Transverse colon (tissue), 4 donors: ENCODE measurements at regions not wholly inside any gene's neighbourhood (a gene's known extent, or its start where the extent isn't known, plus 50 kb on each side); places are given as distances from the start of the nearest gene placed in this dataset.

Experiments used
- DNase-seq: peaks from one replicate; pipeline ENCODE4 v3.0.0-alpha.2; 2019
- H3K27ac ChIP-seq, 4 donors: fragments of 200-600 bp; sonication (generic); 2 replicates each; pipeline ENCODE4 v1.5.1; 2016 to 2018; ENCODE audit warnings: inconsistent platforms in 4 of 4
- H3K27me3 ChIP-seq: fragments of 200-600 bp; sonication (generic); 2 replicates; pipeline ENCODE4 v1.5.1; 2017; ENCODE audit warnings: inconsistent platforms
- H3K36me3 ChIP-seq, 4 donors: fragments of 200-600 bp; sonication (generic); 2 replicates each; pipeline ENCODE4 v1.5.1; 2017 to 2019; ENCODE audit warnings: inconsistent platforms in 4 of 4
- H3K4me1 ChIP-seq, 4 donors: fragments of 200-600 bp; sonication (generic); 2 replicates each; pipeline ENCODE4 v1.5.1; 2017 to 2020; ENCODE audit warnings: inconsistent platforms in 4 of 4
- H3K4me3 ChIP-seq, 4 donors: fragments of 200-600 bp; sonication (generic); 1 replicate in 1 of 4; 2 replicates in 3 of 4; pipeline versions ENCODE4 v1.5.1 to v1.6.1; 2017 to 2019; ENCODE audit warnings: inconsistent platforms in 4 of 4
- H3K9me3 ChIP-seq, 2 donors: fragments of 200-600 bp; sonication (generic); 2 replicates each; pipeline ENCODE4 v1.5.1; 2017 to 2019; ENCODE audit warnings: inconsistent platforms in 2 of 2
- CTCF ChIP-seq, 5 experiments: fragments of 200-600 bp in 3 of 5; fragments of 450-650 bp in 2 of 5; sonication (generic) in 3 of 5; IDR thresholded peaks; 1 replicate in 2 of 5; 2 replicates in 3 of 5; pipeline ENCODE4 v1.5.1; 2016 to 2017; ENCODE audit warnings: antibody characterized with exemption in 5 of 5, inconsistent platforms in 3 of 5, mild to moderate bottlenecking in 2 of 5, moderate library complexity in 1 of 5
- EP300 ChIP-seq: sonication (generic); formaldehyde crosslinking; IDR thresholded peaks from one replicate; pipeline ENCODE4 v1.6.1; 2017; ENCODE audit warnings: antibody characterized with exemption, low read depth
- POLR2A ChIP-seq: fragments of 450-650 bp; IDR thresholded peaks from one replicate; pipeline ENCODE4 v1.6.1; 2016; ENCODE audit warnings: antibody characterized with exemption, mild to moderate bottlenecking, moderate library complexity
- POLR2AphosphoS5 ChIP-seq, 3 donors: sonication (generic); formaldehyde crosslinking; IDR thresholded peaks; one replicate each; pipeline ENCODE4 v1.6.1; 2016; ENCODE audit warnings: antibody characterized with exemption in 3 of 3
- WGBS, 2 donors: methylation state at CpG; one replicate each; pipeline ENCODE4 v1.1.5; 2018; ENCODE audit warnings: low coverage in 1 of 2; 5-methylcytosine and 5-hydroxymethylcytosine counted together
- in situ Hi-C, 4 donors: fragments of 200-750 bp; cut with MboI; loops; one replicate each; pipeline versions ENCODE4 v1.15.0 to v1.15.1; 2017; ENCODE audit warnings: low sequenced_read_pairs in 3 of 4, low pct_ligation_motif_present in 1 of 4, low pct_unique_long_range_greater_than_20kb in 1 of 4
- intact Hi-C: fragments of 100-400 bp; cut with DNase I; formaldehyde crosslinking; loops from one replicate; pipeline ENCODE4 v1.15.1; 2023; ENCODE audit warnings: low total_unique reads

DNA sequence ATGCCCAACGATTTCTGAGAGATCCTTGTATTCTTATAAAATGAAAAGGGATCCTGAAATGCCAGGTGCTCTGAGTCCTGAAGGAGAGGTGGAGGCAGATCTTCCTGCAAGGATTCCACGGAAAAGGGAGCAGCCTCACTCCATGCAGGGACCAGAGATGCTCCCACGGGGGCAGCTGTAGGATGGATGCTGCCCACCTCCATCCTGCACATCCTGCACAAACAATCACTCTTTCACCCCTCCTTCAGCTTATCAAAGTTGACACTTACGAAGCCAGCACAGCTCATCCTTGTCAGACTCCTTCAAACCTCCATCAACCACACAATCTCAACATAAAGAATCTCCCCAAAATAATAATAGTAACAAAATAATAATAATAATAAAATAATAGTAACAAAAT, 119.1 kb downstream of the GGTLC2 start:
- no peak for DNase-seq
- intact Hi-C loops (no loop called here), in situ Hi-C loops (loop anchor here in 1 of 4 donors (25.0 kb wide), 1 partner anchor 124 kb away; the partner anchor contains the start of gene IGLL5)
- Histone ChIP-seq H3K27me3 (no peaks in the 10 kb centered on the region), H3K36me3 (no peaks in the 10 kb centered on the region), H3K4me1 (no peaks in the 10 kb centered on the region), H3K9me3 (no peaks in the 10 kb centered on the region), H3K4me3 (no peak overlapping the region), H3K27ac (no peak overlapping the region)
- 75% methylated on average over 4 of the region's 4 CpGs; no CpG with 5 or more reads in 1 of the 2 donors for WGBS, 2 donors
- no peak for TF ChIP-seq POLR2A
- TF ChIP-seq EP300: no peak
- TF ChIP-seq POLR2AphosphoS5 (IDR thresholded peaks at IDR 0.05): no peak
- no peak for TF ChIP-seq CTCF (IDR thresholded peaks at IDR 0.05)

- H3K4me1 ChIP-seq: no peaks in the 10 kb centered on the region
- no peak for TF ChIP-seq POLR2AphosphoS5 (IDR thresholded peaks at IDR 0.05)
- TF ChIP-seq POLR2A: no peak
- no peak for TF ChIP-seq CTCF (IDR thresholded peaks at IDR 0.05)
- TF ChIP-seq EP300: no peak
- no peaks in the 10 kb centered on the region for H3K27me3 ChIP-seq
- intact Hi-C loops (no loop called here), in situ Hi-C loops (loop anchor here in 1 of 4 donors (25.0 kb wide), 1 partner anchor 123 kb away; the partner anchor contains the start of gene IGLL5)
- no peaks in the 10 kb centered on the region for H3K36me3 ChIP-seq
- H3K4me3 ChIP-seq: no peak overlapping the region
- DNase-seq: no peak
- H3K9me3 ChIP-seq: no peaks in the 10 kb centered on the region
- no peak overlapping the region for H3K27ac ChIP-seq
- WGBS, 2 donors: 58% methylated on average over 2 of the region's 2 CpGs; no CpG with 5 or more reads in 1 of the 2 donors
Measured at GRCh38 chr22:22764085-22764484, 119.7 kb downstream of the GGTLC2 start.

DNA sequence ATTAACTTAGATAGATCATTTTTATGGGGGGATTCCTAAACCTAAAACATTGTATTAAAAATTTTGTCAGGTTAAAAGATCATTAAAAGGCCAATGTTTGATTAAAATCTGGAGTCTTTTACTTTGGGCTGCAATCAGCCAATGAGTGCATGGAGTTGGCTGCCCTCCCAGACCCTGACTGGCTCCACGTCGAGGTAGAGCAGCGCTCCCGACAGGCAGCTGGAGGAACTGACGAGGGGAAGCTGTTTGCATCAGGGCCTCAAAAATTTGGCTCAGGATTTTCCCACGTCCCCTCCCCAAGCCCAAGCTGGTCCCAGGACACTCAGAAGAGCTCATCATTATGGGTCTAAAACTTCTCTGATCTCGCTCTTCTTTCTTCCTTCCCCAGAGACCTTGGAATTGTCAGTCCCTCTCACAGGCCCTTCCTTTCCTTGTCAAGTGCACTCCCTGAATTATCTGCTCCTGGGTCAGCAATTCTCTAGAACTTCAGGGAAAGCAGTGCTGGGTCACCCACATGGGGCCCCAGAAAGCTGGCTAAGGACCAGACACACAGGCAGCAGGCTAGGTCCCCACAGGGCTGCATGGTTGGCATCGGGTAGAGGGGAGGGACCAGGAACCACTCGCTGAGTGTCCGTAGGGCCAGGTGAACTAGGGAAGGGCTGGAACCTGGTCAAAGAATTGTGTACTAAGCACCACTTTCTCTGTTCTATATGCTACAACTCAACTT, 119.6 kb upstream of the IGLL5 start:
- 63% methylated on average over 10 of the region's 10 CpGs; no CpG with 5 or more reads in 1 of the 2 donors for WGBS, 2 donors
- in situ Hi-C loops: loop anchor here in 1 of 4 donors (25.0 kb wide), 1 partner anchor 119 kb away; the partner anchor contains the start of gene IGLL5
- no peaks in the 10 kb centered on the region for H3K27me3 ChIP-seq
- no peaks in the 10 kb centered on the region for H3K4me1 ChIP-seq
- intact Hi-C loops: no loop called here
- DNase-seq: no peak
- H3K4me3 ChIP-seq: no peak overlapping the region
- H3K27ac ChIP-seq: no peak overlapping the region
- TF ChIP-seq POLR2AphosphoS5 (IDR thresholded peaks at IDR 0.05): no peak
- TF ChIP-seq EP300: no peak
- no peak for TF ChIP-seq POLR2A
- TF ChIP-seq CTCF (IDR thresholded peaks at IDR 0.05): no peak
- H3K36me3 ChIP-seq: no peaks in the 10 kb centered on the region
- no peaks in the 10 kb centered on the region for H3K9me3 ChIP-seq

DNA sequence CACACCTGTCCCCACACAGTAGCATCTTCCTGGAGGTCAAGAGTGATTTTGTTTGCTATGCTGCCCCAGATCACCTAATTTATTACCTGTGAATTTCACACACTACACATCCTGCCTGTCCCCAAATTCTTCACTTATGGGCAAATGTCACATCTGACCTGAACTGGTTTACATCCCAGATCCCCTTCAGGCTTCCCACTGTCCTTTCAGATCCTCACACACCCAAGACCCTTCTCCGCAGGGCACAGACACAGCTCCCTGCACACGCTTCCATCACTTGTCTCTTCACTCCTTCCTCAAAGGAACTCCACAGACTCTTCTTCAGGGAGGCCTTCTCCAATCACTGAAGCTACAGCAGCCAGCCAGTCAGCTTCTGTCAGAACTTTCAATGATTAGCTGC, 118.7 kb upstream of the IGLL5 start:
- H3K27ac ChIP-seq: no peak overlapping the region
- H3K4me3 ChIP-seq: no peak overlapping the region
- H3K4me1 ChIP-seq: no peaks in the 10 kb centered on the region
- intact Hi-C loops (no loop called here), in situ Hi-C loops (loop anchor here in 1 of 4 donors (25.0 kb wide), 1 partner anchor 118 kb away; the partner anchor contains the start of gene IGLL5)
- no peak for DNase-seq
- TF ChIP-seq POLR2AphosphoS5 (IDR thresholded peaks at IDR 0.05): no peak
- TF ChIP-seq CTCF (IDR thresholded peaks at IDR 0.05): no peak
- TF ChIP-seq POLR2A: no peak
- TF ChIP-seq EP300: no peak
- H3K27me3 ChIP-seq: no peaks in the 10 kb centered on the region
- H3K9me3 ChIP-seq: no peaks in the 10 kb centered on the region
- H3K36me3 ChIP-seq: no peaks in the 10 kb centered on the region
- 80 to 93% methylated on average over 1 to 2 of the region's 2 CpGs for WGBS, 2 donors
